WTC11 (cell line): ENCODE measurements at regions not wholly inside any gene's neighbourhood (a gene's known extent, or its start where the extent isn't known, plus 50 kb on each side); places are given as distances from the start of the nearest gene placed in this dataset.

Experiments used
- ATAC-seq: fragments of 200-7000 bp; cut with Tn5 transposase; 2 replicates; pipeline ENCODE4 v1.10.0; 2021; ENCODE audit warnings: mild to moderate bottlenecking, moderate library complexity
- CTCF ChIA-PET: fragments of 300-600 bp; sonication (Branson Sonifier 250); formaldehyde crosslinking; loops from one replicate; lab custom pipeline; 2021; ENCODE audit warnings: antibody characterized with exemption; lab: Charles Lee
- POLR2A ChIA-PET: fragments of 350-600 bp; sonication (Branson Sonifier 250); formaldehyde crosslinking; loops from one replicate; lab custom pipeline; 2021; ENCODE audit warnings: antibody characterized with exemption; lab: Charles Lee
- DNase-seq: peaks from one replicate; pipeline ENCODE4 v3.0.0; 2021; ENCODE audit warnings: low spot score
- H3K27ac Mint-ChIP-seq: 2 replicates; pipeline ENCODE4 v1.8.0; 2021; ENCODE audit warnings: mixed read lengths
- H3K27me3 Mint-ChIP-seq: 2 replicates; pipeline ENCODE4 v1.8.0; 2021; ENCODE audit warnings: low read depth, mild to moderate bottlenecking, moderate library complexity, mixed read lengths
- H3K36me3 Mint-ChIP-seq: 2 replicates; pipeline ENCODE4 v1.8.0; 2021; ENCODE audit warnings: mixed read lengths
- H3K4me1 Mint-ChIP-seq: 2 replicates; pipeline ENCODE4 v1.8.0; 2022; ENCODE audit warnings: mixed read lengths
- H3K4me3 Mint-ChIP-seq: 2 replicates; pipeline ENCODE4 v1.8.0; 2021; ENCODE audit warnings: mild to moderate bottlenecking, moderate library complexity, mixed read lengths
- H3K9me3 Mint-ChIP-seq: 2 replicates; pipeline ENCODE4 v1.8.0; 2021; ENCODE audit warnings: mixed read lengths
- CDX4 ChIP-seq: fragments of 250-450 bp; sonication (Bioruptor Pico); IDR thresholded peaks from 2 replicates; pipeline ENCODE4 v1.9.0; 2021; ENCODE audit warnings: moderate library complexity, mild to moderate bottlenecking, inconsistent platforms, borderline replicate concordance
- E2F5 ChIP-seq: sonication (generic); formaldehyde crosslinking; IDR thresholded peaks from 2 replicates; pipeline ENCODE4 v1.8.1; 2022; ENCODE audit warnings: mild to moderate bottlenecking, moderate library complexity, missing genetic modification reagents
- EMX1 ChIP-seq: fragments of 250-450 bp; sonication (Bioruptor Pico); IDR thresholded peaks from 2 replicates; pipeline ENCODE4 v1.8.0; 2021; ENCODE audit warnings: mild to moderate bottlenecking
- ERG ChIP-seq: fragments of 250-450 bp; sonication (Bioruptor Pico); IDR thresholded peaks from 2 replicates; pipeline ENCODE4 v1.8.0; 2021; ENCODE audit warnings: mild to moderate bottlenecking
- GTF2I ChIP-seq: fragments of 250-450 bp; sonication (Bioruptor Pico); conservative IDR thresholded peaks from 2 replicates; pipeline ENCODE4 v1.4.0; 2021; ENCODE audit warnings: mild to moderate bottlenecking
- JUN ChIP-seq: sonication (generic); formaldehyde crosslinking; IDR thresholded peaks from 2 replicates; pipeline ENCODE4 v1.8.0; 2023; ENCODE audit warnings: mild to moderate bottlenecking, missing genetic modification reagents
- MYBL2 ChIP-seq: sonication (generic); formaldehyde crosslinking; IDR thresholded peaks from 2 replicates; pipeline ENCODE4 v1.8.1; 2023; ENCODE audit warnings: mild to moderate bottlenecking, moderate library complexity, missing genetic modification reagents
- RELA ChIP-seq: sonication (generic); formaldehyde crosslinking; IDR thresholded peaks from 2 replicates; pipeline ENCODE4 v1.8.1; 2022; ENCODE audit warnings: missing genetic modification reagents, mild to moderate bottlenecking, borderline replicate concordance
- SP1 ChIP-seq: sonication (generic); formaldehyde crosslinking; conservative IDR thresholded peaks from 2 replicates; pipeline ENCODE4 v1.8.1; 2022; ENCODE audit warnings: missing genetic modification reagents
- TCF7 ChIP-seq: sonication (generic); formaldehyde crosslinking; IDR thresholded peaks from 2 replicates; pipeline ENCODE4 v1.8.0; 2022; ENCODE audit warnings: mild to moderate bottlenecking, low read depth, missing genetic modification reagents, moderate library complexity
- TP53 ChIP-seq: sonication (generic); formaldehyde crosslinking; IDR thresholded peaks from 2 replicates; pipeline ENCODE4 v1.8.1; 2023; ENCODE audit warnings: mild to moderate bottlenecking, missing genetic modification reagents
- USF1 ChIP-seq: sonication (generic); formaldehyde crosslinking; IDR thresholded peaks from 2 replicates; pipeline ENCODE4 v1.8.0; 2022; ENCODE audit warnings: mild to moderate bottlenecking, missing genetic modification reagents
- ZBTB21 ChIP-seq: sonication (generic); formaldehyde crosslinking; IDR thresholded peaks from 2 replicates; pipeline ENCODE4 v1.8.1; 2023; ENCODE audit warnings: mild to moderate bottlenecking, missing genetic modification reagents, borderline replicate concordance
- ZNF317 ChIP-seq: sonication (generic); formaldehyde crosslinking; IDR thresholded peaks from 2 replicates; pipeline ENCODE4 v1.8.1; 2023; ENCODE audit warnings: low read depth, mild to moderate bottlenecking, moderate library complexity, missing genetic modification reagents, borderline replicate concordance
- ZNF425 ChIP-seq: fragments of 250-450 bp; sonication (Bioruptor Pico); conservative IDR thresholded peaks from 2 replicates; pipeline ENCODE4 v1.9.0; 2021; ENCODE audit warnings: mild to moderate bottlenecking
- ZNF512 ChIP-seq: sonication (generic); formaldehyde crosslinking; IDR thresholded peaks from 2 replicates; pipeline ENCODE4 v1.8.1; 2022; ENCODE audit warnings: missing genetic modification reagents, borderline replicate concordance
- TF ChIP-seq, protein P1 (sequence below): sonication (generic); formaldehyde crosslinking; IDR thresholded peaks from 2 replicates; pipeline ENCODE4 v1.8.0; 2023; ENCODE audit warnings: mild to moderate bottlenecking, missing genetic modification reagents

GRCh38 chrX:7263330-7263729 lies 115.4 kb upstream of the PUDP start:
- H3K4me1 Mint-ChIP-seq, result no peaks in the 10 kb centered on the region
- no peaks in the 10 kb centered on the region for H3K27me3 Mint-ChIP-seq
- H3K4me3 Mint-ChIP-seq, result no peak overlapping the region
- ChIA-PET POLR2A (no interaction called here), CTCF (no interaction called here)
- H3K36me3 Mint-ChIP-seq, result no peaks in the 10 kb centered on the region
- DNase-seq (no peak), ATAC-seq (no peak)
- H3K27ac Mint-ChIP-seq, result no peak overlapping the region
- TF ChIP-seq ZNF512 (CRISPR knock-in tag) (no peak), TP53 (CRISPR knock-in tag) (no peak), RELA (no peak), GTF2I (no peak), E2F5 (no peak), ZNF317 (CRISPR knock-in tag) (no peak), SP1 (no peak), ZNF425 (CRISPR knock-in tag) (no peak)
- TF ChIP-seq, protein P1, sequence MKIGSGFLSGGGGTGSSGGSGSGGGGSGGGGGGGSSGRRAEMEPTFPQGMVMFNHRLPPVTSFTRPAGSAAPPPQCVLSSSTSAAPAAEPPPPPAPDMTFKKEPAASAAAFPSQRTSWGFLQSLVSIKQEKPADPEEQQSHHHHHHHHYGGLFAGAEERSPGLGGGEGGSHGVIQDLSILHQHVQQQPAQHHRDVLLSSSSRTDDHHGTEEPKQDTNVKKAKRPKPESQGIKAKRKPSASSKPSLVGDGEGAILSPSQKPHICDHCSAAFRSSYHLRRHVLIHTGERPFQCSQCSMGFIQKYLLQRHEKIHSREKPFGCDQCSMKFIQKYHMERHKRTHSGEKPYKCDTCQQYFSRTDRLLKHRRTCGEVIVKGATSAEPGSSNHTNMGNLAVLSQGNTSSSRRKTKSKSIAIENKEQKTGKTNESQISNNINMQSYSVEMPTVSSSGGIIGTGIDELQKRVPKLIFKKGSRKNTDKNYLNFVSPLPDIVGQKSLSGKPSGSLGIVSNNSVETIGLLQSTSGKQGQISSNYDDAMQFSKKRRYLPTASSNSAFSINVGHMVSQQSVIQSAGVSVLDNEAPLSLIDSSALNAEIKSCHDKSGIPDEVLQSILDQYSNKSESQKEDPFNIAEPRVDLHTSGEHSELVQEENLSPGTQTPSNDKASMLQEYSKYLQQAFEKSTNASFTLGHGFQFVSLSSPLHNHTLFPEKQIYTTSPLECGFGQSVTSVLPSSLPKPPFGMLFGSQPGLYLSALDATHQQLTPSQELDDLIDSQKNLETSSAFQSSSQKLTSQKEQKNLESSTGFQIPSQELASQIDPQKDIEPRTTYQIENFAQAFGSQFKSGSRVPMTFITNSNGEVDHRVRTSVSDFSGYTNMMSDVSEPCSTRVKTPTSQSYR (CRISPR knock-in tag), result no peak
- no peaks in the 10 kb centered on the region for H3K9me3 Mint-ChIP-seq

GRCh38 chrX:7262551-7262950 lies 114.6 kb upstream of the PUDP start:
- DNase-seq (no peak), ATAC-seq (no peak)
- Mint-ChIP-seq H3K27me3 (no peaks in the 10 kb centered on the region), H3K4me3 (no peak overlapping the region), H3K27ac (no peak overlapping the region), H3K36me3 (no peaks in the 10 kb centered on the region), H3K4me1 (no peaks in the 10 kb centered on the region), H3K9me3 (no peaks in the 10 kb centered on the region)
- CTCF ChIA-PET, result no interaction called here
- POLR2A ChIA-PET, result no interaction called here
- TF ChIP-seq JUN (CRISPR knock-in tag) (no peak), ERG (CRISPR knock-in tag) (no peak)

DNA sequence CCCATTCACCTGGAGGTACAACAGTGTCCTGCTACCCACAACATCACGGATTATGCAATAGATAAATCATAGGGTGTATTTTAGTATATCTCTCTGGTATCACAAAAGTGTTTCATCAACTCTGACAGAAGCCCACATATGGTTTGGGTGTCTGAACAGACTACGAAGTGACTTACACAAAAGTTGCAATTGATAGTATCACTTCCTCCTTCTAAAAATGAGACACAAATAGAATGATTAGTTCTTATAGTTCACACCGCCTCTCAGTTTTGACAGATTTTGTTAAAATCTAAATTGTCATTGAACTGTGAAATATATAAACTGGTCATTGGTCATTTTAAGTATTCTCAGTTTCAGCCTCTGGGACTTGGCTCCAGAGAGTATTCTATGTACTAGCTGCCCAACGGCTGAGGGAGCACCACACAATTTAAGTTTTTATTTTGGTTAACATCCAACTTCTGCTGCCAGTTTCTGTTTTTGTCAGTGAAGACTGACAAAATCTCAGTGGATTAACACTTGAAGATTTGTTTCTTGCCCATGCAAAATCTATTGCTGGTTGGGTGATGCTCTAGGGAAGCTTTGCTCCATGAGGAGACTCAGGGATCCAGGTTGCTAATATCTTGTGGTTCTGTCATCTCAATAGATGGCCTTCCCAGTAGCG lies 113.8 kb upstream of the PUDP start:
- ATAC-seq (no peak), DNase-seq (no peak)
- ChIA-PET POLR2A (no interaction called here), CTCF (no interaction called here)
- Mint-ChIP-seq H3K36me3 (no peaks in the 10 kb centered on the region), H3K9me3 (no peaks in the 10 kb centered on the region), H3K27me3 (no peaks in the 10 kb centered on the region), H3K4me1 (no peaks in the 10 kb centered on the region), H3K4me3 (no peak overlapping the region), H3K27ac (no peak overlapping the region)
- TF ChIP-seq MYBL2 (CRISPR knock-in tag) (no peak), TCF7 (CRISPR knock-in tag) (no peak), ZNF512 (CRISPR knock-in tag) (no peak), ZBTB21 (CRISPR knock-in tag) (no peak), ERG (CRISPR knock-in tag) (no peak), CDX4 (no peak), EMX1 (CRISPR knock-in tag) (no peak), USF1 (CRISPR knock-in tag) (no peak)
